ENCODE measurements at regions not wholly inside any gene's neighbourhood (a gene's known extent, or its start where the extent isn't known, plus 50 kb on each side); places are given as distances from the start of the nearest gene placed in this dataset.
A peak's percentile ranks its signal among the peaks of the same experiment; 100 is the strongest.
"Not testable (repeated sequence)": the region's sequence is repeated elsewhere in the genome, so short reads cannot be mapped to it uniquely, and the experiment has no call there.

DNA sequence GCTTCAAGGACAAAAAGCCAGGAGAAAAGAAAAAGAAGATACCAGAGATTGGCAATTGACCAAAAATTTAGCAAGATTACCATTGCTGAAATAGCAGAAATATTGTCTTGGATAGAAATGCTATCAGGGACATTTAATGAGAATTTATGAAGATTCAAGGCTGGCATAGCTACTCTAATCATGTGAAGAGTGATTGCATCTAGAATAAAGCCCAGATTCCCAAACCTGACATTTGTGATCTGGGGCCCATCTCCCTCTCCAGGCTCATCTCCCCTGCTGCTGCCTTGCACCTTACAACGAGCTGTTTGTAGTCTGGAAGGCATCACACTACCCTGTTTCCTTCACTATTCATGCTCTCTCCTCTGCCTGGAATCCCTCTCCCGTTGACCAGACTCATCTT is 114.5 kb downstream of the C9orf152 start:
- DNase-seq (ENCODE audit: low spot score) = no peak
- TF ChIP-seq, protein P1, sequence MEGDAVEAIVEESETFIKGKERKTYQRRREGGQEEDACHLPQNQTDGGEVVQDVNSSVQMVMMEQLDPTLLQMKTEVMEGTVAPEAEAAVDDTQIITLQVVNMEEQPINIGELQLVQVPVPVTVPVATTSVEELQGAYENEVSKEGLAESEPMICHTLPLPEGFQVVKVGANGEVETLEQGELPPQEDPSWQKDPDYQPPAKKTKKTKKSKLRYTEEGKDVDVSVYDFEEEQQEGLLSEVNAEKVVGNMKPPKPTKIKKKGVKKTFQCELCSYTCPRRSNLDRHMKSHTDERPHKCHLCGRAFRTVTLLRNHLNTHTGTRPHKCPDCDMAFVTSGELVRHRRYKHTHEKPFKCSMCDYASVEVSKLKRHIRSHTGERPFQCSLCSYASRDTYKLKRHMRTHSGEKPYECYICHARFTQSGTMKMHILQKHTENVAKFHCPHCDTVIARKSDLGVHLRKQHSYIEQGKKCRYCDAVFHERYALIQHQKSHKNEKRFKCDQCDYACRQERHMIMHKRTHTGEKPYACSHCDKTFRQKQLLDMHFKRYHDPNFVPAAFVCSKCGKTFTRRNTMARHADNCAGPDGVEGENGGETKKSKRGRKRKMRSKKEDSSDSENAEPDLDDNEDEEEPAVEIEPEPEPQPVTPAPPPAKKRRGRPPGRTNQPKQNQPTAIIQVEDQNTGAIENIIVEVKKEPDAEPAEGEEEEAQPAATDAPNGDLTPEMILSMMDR (IDR thresholded peaks at IDR 0.05) = no peak
- H3K27ac ChIP-seq = no peak overlapping the region
- H3K4me3 ChIP-seq = no peak overlapping the region

DNA sequence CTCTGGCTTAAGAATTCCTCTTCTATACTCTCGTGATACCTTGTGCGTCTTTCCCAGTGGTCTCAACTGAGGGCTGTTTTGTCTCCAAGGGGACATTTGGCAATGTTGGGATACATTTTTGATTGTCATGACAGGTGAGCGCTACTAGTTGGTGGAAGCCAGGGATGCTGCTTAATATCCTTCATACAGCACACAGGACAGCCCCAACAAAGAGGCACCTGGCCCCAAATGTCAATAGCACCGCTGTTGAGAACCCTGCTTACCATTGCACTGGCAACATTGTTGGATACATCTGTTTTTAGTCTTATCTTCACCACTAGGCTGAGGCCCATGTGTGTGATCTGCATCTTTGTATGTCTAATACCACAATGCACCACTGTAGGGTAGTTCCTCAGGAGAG is 114.1 kb downstream of the C9orf152 start:
- no peak for DNase-seq (ENCODE audit: low spot score)
- TF ChIP-seq, protein P1 (IDR thresholded peaks at IDR 0.05) = no peak
- Histone ChIP-seq H3K4me3 (no peak overlapping the region), H3K27ac (no peak overlapping the region)

DNA sequence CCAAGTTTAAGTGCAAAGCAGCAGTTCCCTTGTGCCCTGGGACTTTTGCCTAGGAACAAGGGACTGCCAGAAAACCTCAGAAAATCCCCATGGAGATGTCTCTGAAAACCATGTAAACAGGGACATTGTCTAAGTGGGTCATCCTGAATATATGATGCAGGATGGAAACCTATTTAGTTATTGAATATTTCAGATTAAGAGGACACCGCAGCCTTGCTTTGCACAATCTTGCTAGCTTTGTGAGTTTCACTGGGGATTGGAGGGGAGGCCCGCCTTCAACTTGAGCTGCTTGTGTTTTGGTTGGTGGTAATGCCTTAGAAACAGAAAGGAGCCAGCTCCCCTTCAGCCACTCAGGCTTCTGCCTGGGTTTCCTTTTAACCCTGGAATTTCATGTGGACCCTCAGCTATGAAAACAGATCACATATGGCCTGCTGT is 112.8 kb downstream of the C9orf152 start:
- DNase-seq (ENCODE audit: low spot score) = no peak
- TF ChIP-seq, protein P1 (IDR thresholded peaks at IDR 0.05) = no peak
- peak overlapping the region; percentile 6 for H3K4me3 ChIP-seq
- peak overlapping the region; percentile 7 to 11 for H3K27ac ChIP-seq

DNA sequence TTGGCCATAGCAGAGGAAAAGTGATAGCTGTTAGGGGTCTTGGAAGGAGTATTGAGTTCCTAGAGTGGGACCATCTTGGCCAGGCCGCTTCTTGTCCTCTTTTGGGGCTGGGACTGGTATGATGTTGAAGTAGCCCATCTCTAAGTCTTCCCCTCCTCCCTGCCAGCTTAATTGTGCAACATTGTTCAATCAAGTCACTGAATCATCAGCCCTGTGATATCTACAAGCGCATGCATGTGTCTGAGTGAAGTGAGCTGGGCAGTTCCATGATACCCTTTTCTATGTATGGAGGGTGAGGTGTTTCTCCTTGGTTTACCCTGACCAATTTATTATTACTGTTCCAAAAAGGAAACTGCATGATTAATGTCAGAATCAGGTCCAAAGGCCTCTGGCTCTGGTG is 112.2 kb downstream of the C9orf152 start:
- Histone ChIP-seq H3K27ac (peak overlapping the region in 1 of 2 donors; percentile 7), H3K4me3 (no peak overlapping the region)
- TF ChIP-seq, protein P1 (IDR thresholded peaks at IDR 0.05) = no peak
- DNase-seq (ENCODE audit: low spot score) = no peak

DNA sequence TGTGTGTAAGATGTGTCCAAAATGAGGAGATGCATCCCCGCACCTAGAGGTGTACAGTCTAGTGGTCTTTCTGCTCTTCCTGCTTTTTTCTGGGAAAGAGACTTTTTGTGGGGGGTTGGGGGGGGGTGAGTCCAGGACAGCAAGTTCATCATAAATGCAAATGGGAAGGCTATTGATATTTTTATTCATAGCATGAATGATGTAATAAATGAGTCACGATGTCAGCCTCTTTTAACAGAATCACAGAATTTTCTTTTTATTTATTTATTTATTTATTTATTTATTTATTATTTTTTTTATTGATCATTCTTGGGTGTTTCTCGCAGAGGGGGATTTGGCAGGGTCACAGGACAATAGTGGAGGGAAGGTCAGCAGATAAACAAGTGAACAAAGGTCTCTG is 111.3 kb downstream of the C9orf152 start:
- H3K4me3 ChIP-seq; H3K27ac ChIP-seq; DNase-seq (ENCODE audit: low spot score): not testable (repeated sequence)

DNA sequence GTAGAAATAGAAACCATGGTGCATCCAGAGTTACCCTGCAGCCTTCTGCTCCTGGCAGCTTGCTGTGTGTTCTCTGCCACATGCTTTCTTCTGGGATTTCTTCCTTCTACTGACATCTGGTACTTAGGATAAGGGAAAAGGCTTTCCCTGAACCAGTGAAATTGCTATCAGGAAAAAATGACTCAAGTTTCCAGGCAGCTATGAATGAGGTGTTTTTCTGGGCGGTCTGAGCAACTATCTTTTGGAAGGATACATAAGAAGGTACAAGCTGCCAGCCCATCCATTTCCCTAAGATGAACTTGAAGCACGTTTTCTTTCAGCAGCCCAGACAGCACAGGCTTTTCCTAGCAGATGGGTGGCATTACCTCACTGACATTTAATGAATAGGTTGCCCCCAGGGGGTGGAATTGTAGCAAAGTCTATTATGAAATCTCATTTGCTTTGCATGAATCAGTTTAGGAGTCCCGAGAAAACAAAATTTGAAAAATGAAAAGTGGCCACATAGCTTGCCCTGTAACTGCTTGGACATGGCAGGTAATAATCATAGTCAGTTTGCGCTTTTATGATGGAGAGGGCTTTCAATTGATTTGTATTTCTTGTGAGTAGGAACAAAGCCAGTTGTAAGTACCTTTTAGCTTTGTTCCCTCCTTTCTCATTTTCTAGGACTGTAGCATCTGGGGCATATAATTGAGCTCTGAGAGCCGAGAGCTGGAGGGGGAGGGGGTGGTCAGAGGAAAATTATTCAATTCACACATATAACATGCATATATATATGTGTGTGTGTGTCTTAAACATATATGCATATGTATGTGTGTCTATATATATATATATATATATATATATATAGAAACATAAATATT is 108.5 kb downstream of the C9orf152 start:
- TF ChIP-seq, protein P1 (IDR thresholded peaks at IDR 0.05) = no peak
- H3K4me3 ChIP-seq = no peak overlapping the region
- DNase-seq (ENCODE audit: low spot score) = no peak
- peak overlapping the region in 1 of 2 donors; percentile 11 for H3K27ac ChIP-seq

DNA sequence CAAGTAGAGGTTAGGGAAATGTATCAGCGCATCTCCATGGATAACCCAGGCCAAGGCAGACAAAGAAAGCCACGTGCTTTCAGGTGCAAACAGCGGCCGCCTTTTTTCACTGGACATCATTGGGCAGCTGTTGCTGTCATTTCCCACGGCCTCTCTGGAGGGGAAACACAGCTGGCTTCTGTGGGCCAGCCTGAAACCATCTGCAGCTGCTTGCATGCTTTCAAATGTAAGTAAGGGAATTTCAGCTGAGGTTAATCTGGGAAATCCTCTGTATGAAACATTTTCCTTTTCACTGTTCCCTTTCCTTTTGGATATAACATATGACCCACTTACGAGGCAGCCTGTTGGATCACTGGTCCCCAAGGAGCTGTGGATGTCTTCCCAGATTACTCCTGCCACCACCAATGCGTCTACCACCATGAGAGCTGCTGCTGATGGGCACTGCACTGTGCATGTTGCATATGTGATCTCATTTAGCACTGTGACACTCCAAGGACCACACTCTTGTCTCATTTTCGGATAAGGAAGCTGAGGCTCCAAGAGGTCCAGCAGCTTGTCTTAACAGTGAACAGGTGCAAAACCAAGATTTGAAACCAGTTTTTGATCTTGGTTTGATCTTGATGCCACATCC is 106.3 kb downstream of the C9orf152 start:
- Histone ChIP-seq H3K4me3 (no peak overlapping the region), H3K27ac (no peak overlapping the region)
- DNase-seq (ENCODE audit: low spot score) = no peak
- TF ChIP-seq, protein P1 (IDR thresholded peaks at IDR 0.05) = no peak

Measured in coronary artery (tissue), 2 donors.